ENCODE measurements at regions not wholly inside any gene's neighbourhood (a gene's known extent, or its start where the extent isn't known, plus 50 kb on each side); places are given as distances from the start of the nearest gene placed in this dataset.

DNA sequence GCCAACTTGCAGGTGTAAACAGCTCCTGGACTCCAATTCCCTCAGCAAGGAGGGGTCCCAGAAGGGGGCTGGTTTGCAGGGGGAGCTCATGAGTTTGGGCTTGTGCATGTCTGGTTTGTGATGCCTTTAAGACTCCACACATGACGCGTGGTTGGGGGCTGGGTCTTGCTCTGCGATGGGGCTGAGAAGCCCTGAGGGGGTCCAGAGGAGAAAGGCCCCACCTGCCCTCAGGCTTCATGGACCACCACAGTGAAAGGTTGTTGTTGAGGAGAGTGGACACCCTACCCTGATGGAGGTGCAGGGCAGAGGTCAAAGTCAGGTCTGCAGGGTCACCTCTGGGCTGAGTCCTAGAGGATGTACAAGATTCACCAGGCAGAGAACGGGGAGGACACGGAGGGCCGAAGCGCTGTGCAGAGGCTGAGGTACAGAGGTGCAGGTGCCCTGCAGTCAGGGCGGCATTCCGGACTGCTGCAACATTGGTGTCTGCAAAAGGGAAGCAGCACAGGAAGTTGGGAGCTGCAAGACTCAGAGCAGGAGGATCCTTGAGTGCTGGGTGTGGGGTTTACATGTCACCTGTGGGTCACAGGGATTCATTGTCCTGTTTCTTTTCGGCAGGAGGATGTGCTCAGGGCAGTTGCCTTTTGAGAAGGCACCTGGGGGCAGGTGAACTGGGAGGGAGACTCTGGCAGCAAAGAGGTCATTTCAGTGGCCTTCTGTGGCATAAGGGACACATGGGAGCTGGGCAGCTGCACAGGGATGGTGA, 399.4 kb downstream of the PTPRU start:
- TF ChIP-seq, protein P1, sequence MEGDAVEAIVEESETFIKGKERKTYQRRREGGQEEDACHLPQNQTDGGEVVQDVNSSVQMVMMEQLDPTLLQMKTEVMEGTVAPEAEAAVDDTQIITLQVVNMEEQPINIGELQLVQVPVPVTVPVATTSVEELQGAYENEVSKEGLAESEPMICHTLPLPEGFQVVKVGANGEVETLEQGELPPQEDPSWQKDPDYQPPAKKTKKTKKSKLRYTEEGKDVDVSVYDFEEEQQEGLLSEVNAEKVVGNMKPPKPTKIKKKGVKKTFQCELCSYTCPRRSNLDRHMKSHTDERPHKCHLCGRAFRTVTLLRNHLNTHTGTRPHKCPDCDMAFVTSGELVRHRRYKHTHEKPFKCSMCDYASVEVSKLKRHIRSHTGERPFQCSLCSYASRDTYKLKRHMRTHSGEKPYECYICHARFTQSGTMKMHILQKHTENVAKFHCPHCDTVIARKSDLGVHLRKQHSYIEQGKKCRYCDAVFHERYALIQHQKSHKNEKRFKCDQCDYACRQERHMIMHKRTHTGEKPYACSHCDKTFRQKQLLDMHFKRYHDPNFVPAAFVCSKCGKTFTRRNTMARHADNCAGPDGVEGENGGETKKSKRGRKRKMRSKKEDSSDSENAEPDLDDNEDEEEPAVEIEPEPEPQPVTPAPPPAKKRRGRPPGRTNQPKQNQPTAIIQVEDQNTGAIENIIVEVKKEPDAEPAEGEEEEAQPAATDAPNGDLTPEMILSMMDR (IDR thresholded peaks at IDR 0.05), result no peak
- TF ChIP-seq EZH2 (IDR thresholded peaks at IDR 0.05) (no peak), EZH2phosphoT487 (IDR thresholded peaks at IDR 0.05) (no peak)

Data from neural progenitor cell (in vitro differentiated cells).